ENCODE measurements at regions not wholly inside any gene's neighbourhood (a gene's known extent, or its start where the extent isn't known, plus 50 kb on each side); places are given as distances from the start of the nearest gene placed in this dataset.

GRCh38 chr18:29693334-29693733 lies 1349.2 kb downstream of the DSC3 start:
- H3K4me3 ChIP-seq (replicated peaks; ENCODE audit: insufficient read depth, low read length): no peak overlapping the region
- TF ChIP-seq GABPA (IDR thresholded peaks at IDR 0.05; ENCODE audit: low read depth) (no peak), REST (IDR thresholded peaks at IDR 0.05; ENCODE audit: insufficient replicate concordance, low read depth) (no peak), CTCF (IDR thresholded peaks at IDR 0.05; ENCODE audit: insufficient read depth, low read length) (no peak), SPI1 (IDR thresholded peaks at IDR 0.05; ENCODE audit: borderline replicate concordance, low read depth) (no peak), POLR2AphosphoS5 (IDR thresholded peaks at IDR 0.05; ENCODE audit: low read depth) (no peak)
- DNase-seq (ENCODE audit: low read depth in 1 of 2, low spot score in 1 of 2): no peak
- H3K27me3 ChIP-seq (ENCODE audit: insufficient read depth, poor library complexity, severe bottlenecking): no peaks in the 10 kb centered on the region
- no peak overlapping the region for H3K27ac ChIP-seq (replicated peaks)

GRCh38 chr18:29681578-29681977 lies 1361.0 kb downstream of the DSC3 start:
- Histone ChIP-seq H3K27me3 (ENCODE audit: insufficient read depth, poor library complexity, severe bottlenecking) (no peaks in the 10 kb centered on the region), H3K4me3 (replicated peaks; ENCODE audit: insufficient read depth, low read length) (no peak overlapping the region), H3K27ac (replicated peaks) (no peak overlapping the region)
- DNase-seq (ENCODE audit: low read depth in 1 of 2, low spot score in 1 of 2): no peak
- TF ChIP-seq POLR2AphosphoS5 (IDR thresholded peaks at IDR 0.05; ENCODE audit: low read depth) (no peak), CTCF (IDR thresholded peaks at IDR 0.05; ENCODE audit: insufficient read depth, low read length) (no peak), REST (IDR thresholded peaks at IDR 0.05; ENCODE audit: insufficient replicate concordance, low read depth) (peak; percentile 50), GABPA (IDR thresholded peaks at IDR 0.05; ENCODE audit: low read depth) (no peak), SPI1 (IDR thresholded peaks at IDR 0.05; ENCODE audit: borderline replicate concordance, low read depth) (no peak)

GRCh38 chr18:29664278-29665036 lies 1378.1 kb downstream of the DSC3 start:
- Histone ChIP-seq H3K27me3 (ENCODE audit: insufficient read depth, poor library complexity, severe bottlenecking) (no peaks in the 10 kb centered on the region), H3K4me3 (replicated peaks; ENCODE audit: insufficient read depth, low read length) (no peak overlapping the region), H3K27ac (replicated peaks) (no peak overlapping the region)
- no peak for DNase-seq (ENCODE audit: low read depth in 1 of 2, low spot score in 1 of 2)
- no peak for TF ChIP-seq GABPA (IDR thresholded peaks at IDR 0.05; ENCODE audit: low read depth)
- TF ChIP-seq CTCF (IDR thresholded peaks at IDR 0.05; ENCODE audit: insufficient read depth, low read length): no peak
- TF ChIP-seq SPI1 (IDR thresholded peaks at IDR 0.05; ENCODE audit: borderline replicate concordance, low read depth): no peak
- no peak for TF ChIP-seq POLR2AphosphoS5 (IDR thresholded peaks at IDR 0.05; ENCODE audit: low read depth)
- TF ChIP-seq REST (IDR thresholded peaks at IDR 0.05; ENCODE audit: insufficient replicate concordance, low read depth): no peak
